CD14-positive monocyte (primary cell): ENCODE measurements at regions not wholly inside any gene's neighbourhood (a gene's known extent, or its start where the extent isn't known, plus 50 kb on each side); places are given as distances from the start of the nearest gene placed in this dataset.

Source experiments
- DNase-seq, 3 donors: peaks; one replicate each; pipeline ENCODE4 v3.0.0-alpha.2; 2011 to 2022
- H2AFZ ChIP-seq: 2 replicates; pipeline ENCODE4 v1.6.0; 2012; ENCODE audit warnings: mild to moderate bottlenecking, low read depth, low read length, inconsistent platforms; ENCODE audit not compliant: insufficient read depth, poor library complexity, severe bottlenecking
- H3K27ac ChIP-seq, 2 donors: 1 replicate in 1 of 2; 2 replicates in 1 of 2; pipeline ENCODE4 v1.5.1; 2012 to 2013; ENCODE audit warnings: low read length in 2 of 2, control low read depth in 1 of 2, inconsistent platforms in 1 of 2, low read depth in 1 of 2, mild to moderate bottlenecking in 1 of 2
- H3K27me3 ChIP-seq, 2 donors: one replicate each; pipeline versions ENCODE4 v1.6.0 to v1.6.1; 2011 to 2013; ENCODE audit warnings: low read length in 2 of 2; ENCODE audit not compliant: control insufficient read depth in 2 of 2, insufficient read depth in 2 of 2
- H3K36me3 ChIP-seq, 2 donors: replicated peaks in 1 of 2; 1 replicate in 1 of 2; 2 replicates in 1 of 2; pipeline versions ENCODE4 v1.5.1 to v1.6.1; 2012 to 2013; ENCODE audit warnings: low read length in 2 of 2, control low read depth in 1 of 2, inconsistent platforms in 1 of 2, mild to moderate bottlenecking in 1 of 2; ENCODE audit not compliant: insufficient read depth in 2 of 2, control insufficient read depth in 1 of 2
- H3K4me1 ChIP-seq, 2 donors: 1 replicate in 1 of 2; 2 replicates in 1 of 2; pipeline versions ENCODE4 v1.5.1 to v1.6.1; 2012 to 2013; ENCODE audit warnings: low read length in 2 of 2, control low read depth in 1 of 2, inconsistent platforms in 1 of 2, mild to moderate bottlenecking in 1 of 2, moderate library complexity in 1 of 2; ENCODE audit not compliant: insufficient read depth in 2 of 2, control insufficient read depth in 1 of 2
- H3K4me2 ChIP-seq: replicated peaks from 2 replicates; pipeline ENCODE3; 2012; ENCODE audit warnings: low read length, moderate library complexity, mild to moderate bottlenecking; ENCODE audit not compliant: poor library complexity, severe bottlenecking; ENCODE audit errors: extremely low read depth
- H3K4me3 ChIP-seq, 3 experiments: fragments of 200-600 bp in 1 of 3; sonication (generic) in 1 of 3; replicated peaks in 1 of 3; 1 replicate in 2 of 3; 2 replicates in 1 of 3; pipeline ENCODE4 v1.5.1; 2011 to 2013; ENCODE audit warnings: low read length in 3 of 3, mild to moderate bottlenecking in 3 of 3, control low read depth in 2 of 3, low read depth in 2 of 3, inconsistent platforms in 1 of 3, moderate library complexity in 1 of 3
- H3K79me2 ChIP-seq: 2 replicates; pipeline ENCODE4 v1.6.0; 2012; ENCODE audit warnings: mild to moderate bottlenecking, control low read depth, inconsistent platforms, low read length, moderate library complexity; ENCODE audit not compliant: insufficient read depth
- H3K9ac ChIP-seq: 2 replicates; pipeline ENCODE4 v1.6.0; 2017; ENCODE audit warnings: low read length, mild to moderate bottlenecking; ENCODE audit not compliant: insufficient read depth, poor library complexity, severe bottlenecking
- H3K9me3 ChIP-seq, 2 donors: replicated peaks in 1 of 2; 1 replicate in 1 of 2; 2 replicates in 1 of 2; pipeline versions ENCODE4 v1.5.1 to v1.6.1; 2012 to 2013; ENCODE audit warnings: low read length in 2 of 2, control low read depth in 1 of 2; ENCODE audit not compliant: control insufficient read depth in 1 of 2, insufficient read depth in 1 of 2
- H4K20me1 ChIP-seq: 2 replicates; pipeline ENCODE4 v1.6.0; 2012; ENCODE audit warnings: mild to moderate bottlenecking, low read length, control low read depth, moderate library complexity; ENCODE audit not compliant: insufficient read depth
- H3K27ac Mint-ChIP-seq, 7 donors: one replicate each; pipeline ENCODE4 v1.8.0; 2020; ENCODE audit warnings: mild to moderate bottlenecking in 7 of 7, mixed read lengths in 7 of 7, moderate library complexity in 6 of 7, inconsistent platforms in 2 of 7
- H3K27me3 Mint-ChIP-seq, 3 donors: one replicate each; pipeline ENCODE4 v1.8.0; 2021 to 2022; ENCODE audit warnings: low read depth in 3 of 3, mild to moderate bottlenecking in 3 of 3, mixed read lengths in 3 of 3, moderate library complexity in 3 of 3, inconsistent platforms in 1 of 3
- H3K36me3 Mint-ChIP-seq, 2 donors: one replicate each; pipeline ENCODE4 v1.8.0; 2020; ENCODE audit warnings: mixed read lengths in 2 of 2, inconsistent platforms in 1 of 2, mild to moderate bottlenecking in 1 of 2
- H3K4me1 Mint-ChIP-seq: one replicate; pipeline ENCODE4 v1.8.0; 2020; ENCODE audit warnings: mild to moderate bottlenecking, mixed read lengths
- H3K4me3 Mint-ChIP-seq, 2 donors: one replicate each; pipeline ENCODE4 v1.8.0; 2020; ENCODE audit warnings: mild to moderate bottlenecking in 2 of 2, mixed read lengths in 2 of 2, moderate library complexity in 1 of 2
- H3K9me3 Mint-ChIP-seq, 7 donors: one replicate each; pipeline ENCODE4 v1.8.0; 2020 to 2022; ENCODE audit warnings: mixed read lengths in 7 of 7, mild to moderate bottlenecking in 6 of 7, moderate library complexity in 6 of 7, inconsistent platforms in 2 of 7
- WGBS: methylation state at CpG from one replicate; pipeline ENCODE4 v1.1.5; 2013; ENCODE audit warnings: missing lambda C conversion rate; ENCODE audit not compliant: insufficient coverage; 5-methylcytosine and 5-hydroxymethylcytosine counted together
- intact Hi-C, 2 donors: fragments of 100-400 bp; cut with micrococcal nuclease; formaldehyde crosslinking; loops; one replicate each; pipeline versions ENCODE4 v1.15.0 to v1.15.1; 2023
- TF ChIP-seq, protein P1 (sequence below): fragments of 200-600 bp; IDR thresholded peaks from one replicate; pipeline ENCODE4 v1.8.0; 2022; ENCODE audit warnings: antibody characterized with exemption, mild to moderate bottlenecking

DNA sequence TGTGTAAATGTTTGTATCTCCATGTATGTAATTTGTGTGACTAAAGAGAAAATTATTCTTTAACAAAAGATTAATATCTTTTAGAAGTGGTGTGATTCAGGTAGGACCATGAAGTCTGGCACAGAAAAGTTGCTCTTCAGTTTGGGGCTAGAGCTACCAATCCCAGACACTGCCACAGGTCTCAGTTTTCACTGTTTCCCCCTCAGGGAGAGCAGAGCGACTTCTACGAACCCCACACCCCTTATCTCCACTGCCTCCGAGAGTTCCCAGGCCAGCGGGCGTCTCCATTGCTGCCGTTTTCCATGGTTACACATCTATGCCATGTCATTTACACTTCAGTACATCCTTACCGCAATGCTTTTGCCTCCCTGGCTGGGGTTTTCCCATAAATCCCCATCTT lies 93.0 kb upstream of the SMYD2 start:
- H3K4me3 ChIP-seq = no peak overlapping the region
- Mint-ChIP-seq H3K27ac (no peak overlapping the region), H3K36me3 (no peaks in the 10 kb centered on the region), H3K4me1 (peaks cover 5% of the 10 kb centered on the region), H3K27me3 (peaks cover 35 to 54% (median 43%) of the 10 kb centered on the region in 3 donors), H3K9me3 (peaks cover 0 to 9% (median 4%) of the 10 kb centered on the region in 7 donors), H3K4me3 (no peak overlapping the region)
- H3K9me3 ChIP-seq = peaks cover 0 to 10% of the 10 kb centered on the region in 2 donors
- no peak overlapping the region for H3K4me2 ChIP-seq
- H3K27me3 ChIP-seq = peaks cover 40 to 53% of the 10 kb centered on the region in 2 donors
- H4K20me1 ChIP-seq = no peaks in the 10 kb centered on the region
- no peak overlapping the region for H3K9ac ChIP-seq
- H3K79me2 ChIP-seq = no peaks in the 10 kb centered on the region
- intact Hi-C loops = no loop called here
- H3K36me3 ChIP-seq = no peaks in the 10 kb centered on the region
- WGBS = 6% methylated on average over 6 of the region's 7 CpGs
- DNase-seq = no peak
- no peak overlapping the region for H2AFZ ChIP-seq
- H3K27ac ChIP-seq = no peak overlapping the region
- TF ChIP-seq, protein P1, sequence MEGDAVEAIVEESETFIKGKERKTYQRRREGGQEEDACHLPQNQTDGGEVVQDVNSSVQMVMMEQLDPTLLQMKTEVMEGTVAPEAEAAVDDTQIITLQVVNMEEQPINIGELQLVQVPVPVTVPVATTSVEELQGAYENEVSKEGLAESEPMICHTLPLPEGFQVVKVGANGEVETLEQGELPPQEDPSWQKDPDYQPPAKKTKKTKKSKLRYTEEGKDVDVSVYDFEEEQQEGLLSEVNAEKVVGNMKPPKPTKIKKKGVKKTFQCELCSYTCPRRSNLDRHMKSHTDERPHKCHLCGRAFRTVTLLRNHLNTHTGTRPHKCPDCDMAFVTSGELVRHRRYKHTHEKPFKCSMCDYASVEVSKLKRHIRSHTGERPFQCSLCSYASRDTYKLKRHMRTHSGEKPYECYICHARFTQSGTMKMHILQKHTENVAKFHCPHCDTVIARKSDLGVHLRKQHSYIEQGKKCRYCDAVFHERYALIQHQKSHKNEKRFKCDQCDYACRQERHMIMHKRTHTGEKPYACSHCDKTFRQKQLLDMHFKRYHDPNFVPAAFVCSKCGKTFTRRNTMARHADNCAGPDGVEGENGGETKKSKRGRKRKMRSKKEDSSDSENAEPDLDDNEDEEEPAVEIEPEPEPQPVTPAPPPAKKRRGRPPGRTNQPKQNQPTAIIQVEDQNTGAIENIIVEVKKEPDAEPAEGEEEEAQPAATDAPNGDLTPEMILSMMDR = no peak
- no peaks in the 10 kb centered on the region for H3K4me1 ChIP-seq

DNA sequence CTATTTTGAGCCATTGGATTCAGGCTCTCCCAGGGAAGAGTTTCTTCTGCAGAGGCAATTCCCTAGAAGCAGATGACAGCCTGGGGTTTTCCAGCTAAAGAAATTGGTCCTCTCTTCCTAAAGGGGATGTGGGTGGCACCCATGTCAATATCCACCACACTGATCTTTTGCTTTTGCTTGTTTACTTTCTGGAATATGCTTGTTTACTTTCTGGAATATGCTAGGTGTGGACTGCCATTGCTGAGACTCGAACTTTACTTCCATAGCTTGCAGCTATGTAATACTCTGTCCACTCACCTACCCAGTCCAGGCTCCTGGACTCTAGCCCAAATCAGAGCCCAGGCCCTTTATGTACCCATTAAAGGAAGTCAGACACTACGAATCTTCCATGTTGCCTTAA lies 92.1 kb upstream of the SMYD2 start:
- H3K36me3 Mint-ChIP-seq = no peaks in the 10 kb centered on the region
- Histone ChIP-seq H3K27me3 (peaks cover 42 to 53% of the 10 kb centered on the region in 2 donors), H3K4me3 (no peak overlapping the region), H2AFZ (no peak overlapping the region), H3K79me2 (no peaks in the 10 kb centered on the region), H3K9me3 (peaks cover 0 to 10% of the 10 kb centered on the region in 2 donors), H3K36me3 (no peaks in the 10 kb centered on the region), H4K20me1 (no peaks in the 10 kb centered on the region), H3K9ac (no peak overlapping the region), H3K4me1 (no peaks in the 10 kb centered on the region), H3K27ac (no peak overlapping the region), H3K4me2 (no peak overlapping the region)
- H3K4me1 Mint-ChIP-seq = peaks cover 5% of the 10 kb centered on the region
- 75% methylated on average over 1 of the region's 2 CpGs for WGBS
- DNase-seq = no peak
- H3K4me3 Mint-ChIP-seq = no peak overlapping the region
- peaks cover 35 to 56% (median 41%) of the 10 kb centered on the region in 3 donors for H3K27me3 Mint-ChIP-seq
- peaks cover 0 to 8% (median 2%) of the 10 kb centered on the region in 7 donors for H3K9me3 Mint-ChIP-seq
- TF ChIP-seq, protein P1 = no peak
- intact Hi-C loops = no loop called here
- no peak overlapping the region for H3K27ac Mint-ChIP-seq
